ENCODE measurements at regions not wholly inside any gene's neighbourhood (a gene's known extent, or its start where the extent isn't known, plus 50 kb on each side); places are given as distances from the start of the nearest gene placed in this dataset.
A peak's percentile ranks its signal among the peaks of the same experiment; 100 is the strongest.
"Not testable (repeated sequence)": the region's sequence is repeated elsewhere in the genome, so short reads cannot be mapped to it uniquely, and the experiment has no call there.

DNA sequence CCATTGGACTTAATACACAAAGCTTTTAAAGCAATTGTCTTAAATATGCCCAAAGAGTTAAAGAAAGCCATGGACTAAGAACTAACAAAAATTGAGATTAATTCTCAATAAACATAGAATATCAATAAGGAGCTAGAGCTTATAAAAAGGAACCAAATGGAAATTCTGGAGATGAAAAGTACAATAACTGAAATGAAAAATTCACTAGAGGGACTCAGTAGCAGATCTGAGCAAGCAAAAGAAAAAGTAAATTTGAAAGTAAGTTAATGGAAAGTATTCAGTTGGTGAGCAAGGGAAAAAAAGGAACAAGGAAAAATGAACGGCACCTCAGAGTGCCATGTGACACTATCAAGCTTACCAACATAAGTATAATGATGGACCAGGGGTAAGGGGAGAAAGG is 209.8 kb downstream of the FZD1 start:
- Histone ChIP-seq H3K9ac (ENCODE audit: insufficient read depth, low read depth, low read length) (no peak overlapping the region), H3K36me3 (replicated peaks in 1 of 2; ENCODE audit: control insufficient read depth in 1 of 2, insufficient read depth in 2 of 2, low read length in 2 of 2) (no peaks in the 10 kb centered on the region), H3K27me3 (ENCODE audit: control insufficient read depth in 1 of 2, insufficient read depth in 2 of 2, low read length in 2 of 2) (no peaks in the 10 kb centered on the region), H3K9me3 (ENCODE audit: low read length) (peaks cover 13% of the 10 kb centered on the region; the same call in 1 of the 2 replicates), H3K79me2 (ENCODE audit: insufficient read depth, low read length) (no peaks in the 10 kb centered on the region), H4K20me1 (ENCODE audit: insufficient read depth, low read length) (no peaks in the 10 kb centered on the region), H3K4me1 (ENCODE audit: insufficient read depth, low read length) (no peaks in the 10 kb centered on the region), H2AFZ (ENCODE audit: low read length) (no peak overlapping the region), H3K27ac (ENCODE audit: extremely low read length, insufficient read depth, low read length) (no peak overlapping the region), H3K4me3 (replicated peaks in 1 of 3; ENCODE audit: insufficient read depth in 1 of 3, low read depth in 2 of 3, low read length in 3 of 3) (no peak overlapping the region), H3K4me2 (ENCODE audit: low read depth, low read length) (no peak overlapping the region)
- in situ Hi-C loops (cut with HindIII; ENCODE audit: extremely low pct_ligation_motif_present, low pct_unique_long_range_greater_than_20kb), result no loop called here
- BruUV-seq (replicated peaks), result no TSS peak
- ChIA-PET POLR2A (no interaction called here), CTCF (ENCODE audit: low intra/inter-chr PET ratio, low total read pairs) (no interaction called here)
- ATAC-seq, result no peak
- FAIRE-seq, result no peak
- 3% methylated on average over 1 of the region's 1 CpG for WGBS (ENCODE audit: low lambda C conversion rate)
- intact Hi-C loops (cut with micrococcal nuclease; ENCODE audit: unreplicated experiment), result no loop called here
- TF ChIP-seq, protein P1, sequence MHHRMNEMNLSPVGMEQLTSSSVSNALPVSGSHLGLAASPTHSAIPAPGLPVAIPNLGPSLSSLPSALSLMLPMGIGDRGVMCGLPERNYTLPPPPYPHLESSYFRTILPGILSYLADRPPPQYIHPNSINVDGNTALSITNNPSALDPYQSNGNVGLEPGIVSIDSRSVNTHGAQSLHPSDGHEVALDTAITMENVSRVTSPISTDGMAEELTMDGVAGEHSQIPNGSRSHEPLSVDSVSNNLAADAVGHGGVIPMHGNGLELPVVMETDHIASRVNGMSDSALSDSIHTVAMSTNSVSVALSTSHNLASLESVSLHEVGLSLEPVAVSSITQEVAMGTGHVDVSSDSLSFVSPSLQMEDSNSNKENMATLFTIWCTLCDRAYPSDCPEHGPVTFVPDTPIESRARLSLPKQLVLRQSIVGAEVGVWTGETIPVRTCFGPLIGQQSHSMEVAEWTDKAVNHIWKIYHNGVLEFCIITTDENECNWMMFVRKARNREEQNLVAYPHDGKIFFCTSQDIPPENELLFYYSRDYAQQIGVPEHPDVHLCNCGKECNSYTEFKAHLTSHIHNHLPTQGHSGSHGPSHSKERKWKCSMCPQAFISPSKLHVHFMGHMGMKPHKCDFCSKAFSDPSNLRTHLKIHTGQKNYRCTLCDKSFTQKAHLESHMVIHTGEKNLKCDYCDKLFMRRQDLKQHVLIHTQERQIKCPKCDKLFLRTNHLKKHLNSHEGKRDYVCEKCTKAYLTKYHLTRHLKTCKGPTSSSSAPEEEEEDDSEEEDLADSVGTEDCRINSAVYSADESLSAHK (CRISPR knock-in tag; IDR thresholded peaks at IDR 0.05; ENCODE audit: borderline replicate concordance), result no peak
- TF ChIP-seq EEA1 (CRISPR knock-in tag; IDR thresholded peaks at IDR 0.05; ENCODE audit: borderline replicate concordance) (no peak), FOXO1 (CRISPR knock-in tag; IDR thresholded peaks at IDR 0.05) (no peak), MYC (CRISPR knock-in tag; IDR thresholded peaks at IDR 0.05; ENCODE audit: borderline replicate concordance) (no peak), ZNF160 (CRISPR knock-in tag; IDR thresholded peaks at IDR 0.05) (peak; percentile 77; the same call in 1 of the 2 replicates)
- TF ChIP-seq, protein P2, sequence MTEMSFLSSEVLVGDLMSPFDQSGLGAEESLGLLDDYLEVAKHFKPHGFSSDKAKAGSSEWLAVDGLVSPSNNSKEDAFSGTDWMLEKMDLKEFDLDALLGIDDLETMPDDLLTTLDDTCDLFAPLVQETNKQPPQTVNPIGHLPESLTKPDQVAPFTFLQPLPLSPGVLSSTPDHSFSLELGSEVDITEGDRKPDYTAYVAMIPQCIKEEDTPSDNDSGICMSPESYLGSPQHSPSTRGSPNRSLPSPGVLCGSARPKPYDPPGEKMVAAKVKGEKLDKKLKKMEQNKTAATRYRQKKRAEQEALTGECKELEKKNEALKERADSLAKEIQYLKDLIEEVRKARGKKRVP (CRISPR knock-in tag; IDR thresholded peaks at IDR 0.05), result no peak
- TF ChIP-seq, protein P3, sequence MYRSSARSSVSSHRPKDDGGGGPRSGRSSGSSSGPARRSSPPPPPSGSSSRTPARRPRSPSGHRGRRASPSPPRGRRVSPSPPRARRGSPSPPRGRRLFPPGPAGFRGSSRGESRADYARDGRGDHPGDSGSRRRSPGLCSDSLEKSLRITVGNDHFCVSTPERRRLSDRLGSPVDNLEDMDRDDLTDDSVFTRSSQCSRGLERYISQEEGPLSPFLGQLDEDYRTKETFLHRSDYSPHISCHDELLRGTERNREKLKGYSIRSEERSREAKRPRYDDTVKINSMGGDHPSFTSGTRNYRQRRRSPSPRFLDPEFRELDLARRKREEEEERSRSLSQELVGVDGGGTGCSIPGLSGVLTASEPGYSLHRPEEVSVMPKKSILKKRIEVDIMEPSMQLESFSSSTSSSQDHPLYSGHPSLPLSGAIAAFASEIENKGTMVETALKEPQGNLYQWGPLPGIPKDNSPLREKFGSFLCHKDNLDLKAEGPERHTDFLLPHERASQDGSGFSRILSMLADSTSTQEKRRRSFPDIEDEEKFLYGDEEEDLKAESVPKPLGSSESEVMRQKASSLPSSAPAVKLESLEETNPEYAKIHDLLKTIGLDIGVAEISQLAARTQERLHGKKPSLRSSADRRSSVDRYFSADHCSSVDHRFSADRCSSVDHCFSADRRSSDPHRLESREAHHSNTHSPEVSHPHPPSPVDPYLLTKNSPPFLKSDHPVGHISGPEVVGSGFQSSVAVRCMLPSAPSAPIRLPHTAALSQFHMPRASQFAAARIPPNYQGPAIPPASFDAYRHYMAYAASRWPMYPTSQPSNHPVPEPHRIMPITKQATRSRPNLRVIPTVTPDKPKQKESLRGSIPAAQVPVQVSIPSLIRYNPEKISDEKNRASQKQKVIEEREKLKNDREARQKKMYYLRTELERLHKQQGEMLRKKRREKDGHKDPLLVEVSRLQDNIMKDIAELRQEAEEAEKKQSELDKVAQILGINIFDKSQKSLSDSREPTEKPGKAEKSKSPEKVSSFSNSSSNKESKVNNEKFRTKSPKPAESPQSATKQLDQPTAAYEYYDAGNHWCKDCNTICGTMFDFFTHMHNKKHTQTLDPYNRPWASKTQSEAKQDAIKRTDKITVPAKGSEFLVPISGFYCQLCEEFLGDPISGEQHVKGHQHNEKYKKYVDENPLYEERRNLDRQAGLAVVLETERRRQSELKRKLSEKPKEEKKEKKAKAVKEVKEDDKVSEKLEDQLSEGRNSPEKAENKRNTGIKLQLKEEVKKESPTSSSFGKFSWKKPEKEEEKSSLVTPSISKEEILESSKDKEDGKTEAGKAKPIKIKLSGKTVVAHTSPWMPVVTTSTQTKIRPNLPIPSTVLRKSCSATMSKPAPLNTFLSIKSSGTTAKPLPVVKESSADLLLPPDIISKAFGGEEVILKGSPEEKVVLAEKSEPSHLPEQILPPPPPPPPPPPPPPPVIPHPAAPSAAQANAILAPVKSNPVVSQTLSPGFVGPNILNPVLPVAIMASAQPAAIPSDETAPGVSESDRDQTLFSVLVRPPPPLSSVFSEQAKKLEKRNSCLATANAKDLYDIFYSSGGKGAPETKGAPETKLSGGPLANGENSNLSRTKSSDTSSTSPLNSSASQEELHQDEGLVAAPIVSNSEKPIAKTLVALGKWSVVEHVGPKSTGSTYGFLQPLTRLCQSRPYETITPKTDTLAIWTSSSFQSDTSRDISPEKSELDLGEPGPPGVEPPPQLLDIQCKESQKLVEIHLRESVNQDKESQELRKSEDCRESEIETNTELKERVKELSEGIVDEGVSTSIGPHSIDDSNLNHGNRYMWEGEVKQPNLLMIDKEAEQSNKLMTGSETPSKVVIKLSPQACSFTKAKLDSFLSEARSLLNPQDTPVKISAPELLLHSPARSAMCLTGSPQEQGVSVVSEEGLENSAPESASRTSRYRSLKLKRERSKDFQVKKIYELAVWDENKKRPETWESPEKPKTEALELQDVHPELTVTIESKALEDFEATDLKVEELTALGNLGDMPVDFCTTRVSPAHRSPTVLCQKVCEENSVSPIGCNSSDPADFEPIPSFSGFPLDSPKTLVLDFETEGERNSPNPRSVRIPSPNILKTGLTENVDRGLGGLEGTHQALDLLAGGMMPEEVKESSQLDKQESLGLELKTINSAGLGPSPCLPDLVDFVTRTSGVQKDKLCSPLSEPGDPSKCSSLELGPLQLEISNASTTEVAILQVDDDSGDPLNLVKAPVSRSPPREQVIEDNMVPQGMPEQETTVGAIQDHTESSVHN (CRISPR knock-in tag; IDR thresholded peaks at IDR 0.05), result no peak
- no peak for DNase-seq (ENCODE audit: low spot score)

DNA sequence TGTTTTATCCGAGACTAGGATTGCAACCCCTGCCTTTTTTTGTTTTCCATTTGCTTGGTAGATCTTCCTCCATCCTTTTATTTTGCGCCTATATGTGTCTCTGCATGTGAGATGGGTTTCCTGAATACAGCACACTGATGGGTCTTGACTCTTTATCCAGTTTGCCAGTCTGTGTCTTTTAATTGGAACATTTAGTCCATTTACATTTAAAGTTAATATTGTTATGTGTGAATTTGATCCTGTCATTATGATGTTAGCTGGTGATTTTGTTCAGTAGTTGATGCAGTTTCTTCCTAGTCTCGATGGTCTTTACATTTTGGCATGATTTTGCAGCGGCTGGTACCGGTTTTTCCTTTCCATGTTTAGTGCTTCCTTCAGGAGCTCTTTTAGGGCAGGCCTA is 216.2 kb downstream of the FZD1 start:
- WGBS (ENCODE audit: low lambda C conversion rate), result 4% methylated on average over 5 of the region's 5 CpGs
- intact Hi-C loops (cut with micrococcal nuclease; ENCODE audit: unreplicated experiment); FAIRE-seq: not testable (repeated sequence)

More for the DNA sequence above, 216.2 kb downstream of the FZD1 start:
- CTCF ChIA-PET (ENCODE audit: low intra/inter-chr PET ratio, low total read pairs); ATAC-seq; H3K27me3 ChIP-seq (ENCODE audit: control insufficient read depth in 1 of 2, insufficient read depth in 2 of 2, low read length in 2 of 2); H3K9me3 ChIP-seq (ENCODE audit: low read length); H2AFZ ChIP-seq (ENCODE audit: low read length); H3K36me3 ChIP-seq (replicated peaks in 1 of 2; ENCODE audit: control insufficient read depth in 1 of 2, insufficient read depth in 2 of 2, low read length in 2 of 2); H3K27ac ChIP-seq (ENCODE audit: extremely low read length, insufficient read depth, low read length); in situ Hi-C loops (cut with HindIII; ENCODE audit: extremely low pct_ligation_motif_present, low pct_unique_long_range_greater_than_20kb); H3K79me2 ChIP-seq (ENCODE audit: insufficient read depth, low read length); BruUV-seq (replicated peaks); H4K20me1 ChIP-seq (ENCODE audit: insufficient read depth, low read length); DNase-seq (ENCODE audit: low spot score); H3K4me3 ChIP-seq (replicated peaks in 1 of 3; ENCODE audit: insufficient read depth in 1 of 3, low read depth in 2 of 3, low read length in 3 of 3); H3K4me1 ChIP-seq (ENCODE audit: insufficient read depth, low read length); POLR2A ChIA-PET; H3K4me2 ChIP-seq (ENCODE audit: low read depth, low read length); H3K9ac ChIP-seq (ENCODE audit: insufficient read depth, low read depth, low read length): not testable (repeated sequence)

Measured in HepG2 (cell line).